ENCODE measurements at regions not wholly inside any gene's neighbourhood (a gene's known extent, or its start where the extent isn't known, plus 50 kb on each side); places are given as distances from the start of the nearest gene placed in this dataset.

- ChIA-PET CTCF (no interaction called here), POLR2A (no interaction called here)
- DNase-seq (no peak), ATAC-seq (ENCODE audit: low read depth) (no peak)
- Mint-ChIP-seq H3K36me3 (ENCODE audit: low read depth) (no peaks in the 10 kb centered on the region), H3K27ac (no peak overlapping the region), H3K4me3 (no peak overlapping the region), H3K4me1 (no peaks in the 10 kb centered on the region), H3K9me3 (no peaks in the 10 kb centered on the region), H3K27me3 (peaks cover 6% of the 10 kb centered on the region)
- intact Hi-C loops (cut with micrococcal nuclease) = no loop called here
- no peak for TF ChIP-seq CTCF (IDR thresholded peaks at IDR 0.05)
These were observed 141.9 kb downstream of the FCRL5 start for GRCh38 chr1:157410457-157410856.

- H3K36me3 Mint-ChIP-seq (ENCODE audit: low read depth) = no peaks in the 10 kb centered on the region
- POLR2A ChIA-PET = no interaction called here
These were observed 142.4 kb downstream of the FCRL5 start for GRCh38 chr1:157409927-157410326.

GRCh38 chr1:157407917-157408525, 144.3 kb downstream of the FCRL5 start:
- no peak overlapping the region for H3K27ac Mint-ChIP-seq
- POLR2A ChIA-PET = no interaction called here
- no peaks in the 10 kb centered on the region for H3K36me3 Mint-ChIP-seq (ENCODE audit: low read depth)
- H3K27me3 Mint-ChIP-seq = peaks cover 2% of the 10 kb centered on the region
- no peaks in the 10 kb centered on the region for H3K9me3 Mint-ChIP-seq
- intact Hi-C loops (cut with micrococcal nuclease) = no loop called here
- no peak for ATAC-seq (ENCODE audit: low read depth)
- DNase-seq = no peak
- peaks cover 16% of the 10 kb centered on the region for H3K4me1 Mint-ChIP-seq
- no peak for TF ChIP-seq CTCF (IDR thresholded peaks at IDR 0.05)
- CTCF ChIA-PET = no interaction called here
- no peak overlapping the region for H3K4me3 Mint-ChIP-seq

More at GRCh38 chr1:157409927-157410326, 142.4 kb downstream of the FCRL5 start:
- Mint-ChIP-seq H3K4me3 (no peak overlapping the region), H3K27ac (no peak overlapping the region), H3K27me3 (peaks cover 4% of the 10 kb centered on the region), H3K9me3 (no peaks in the 10 kb centered on the region), H3K4me1 (no peaks in the 10 kb centered on the region)
- CTCF ChIA-PET = no interaction called here
- no peak for TF ChIP-seq CTCF (IDR thresholded peaks at IDR 0.05)
- intact Hi-C loops (cut with micrococcal nuclease) = no loop called here
- DNase-seq (no peak), ATAC-seq (ENCODE audit: low read depth) (no peak)

- no peak for DNase-seq
- no peak for ATAC-seq (ENCODE audit: low read depth)
- Mint-ChIP-seq H3K27ac (no peak overlapping the region), H3K27me3 (peaks cover 2% of the 10 kb centered on the region), H3K4me3 (no peak overlapping the region), H3K4me1 (peaks cover 17% of the 10 kb centered on the region), H3K9me3 (no peaks in the 10 kb centered on the region), H3K36me3 (ENCODE audit: low read depth) (no peaks in the 10 kb centered on the region)
- ChIA-PET CTCF (no interaction called here), POLR2A (no interaction called here)
- TF ChIP-seq CTCF (IDR thresholded peaks at IDR 0.05) = no peak
- intact Hi-C loops (cut with micrococcal nuclease) = no loop called here
These were observed 144.9 kb downstream of the FCRL5 start for GRCh38 chr1:157407367-157407766.

- H3K4me3 Mint-ChIP-seq = no peak overlapping the region
- H3K27me3 Mint-ChIP-seq = peaks cover 2% of the 10 kb centered on the region
- ChIA-PET CTCF (no interaction called here), POLR2A (no interaction called here)
- no peak overlapping the region for H3K27ac Mint-ChIP-seq
- no peak for TF ChIP-seq CTCF (IDR thresholded peaks at IDR 0.05)
- no peaks in the 10 kb centered on the region for H3K36me3 Mint-ChIP-seq (ENCODE audit: low read depth)
- intact Hi-C loops (cut with micrococcal nuclease) = no loop called here
- ATAC-seq (ENCODE audit: low read depth) (no peak), DNase-seq (no peak)
- peaks cover 17% of the 10 kb centered on the region for H3K4me1 Mint-ChIP-seq
- no peaks in the 10 kb centered on the region for H3K9me3 Mint-ChIP-seq
These were observed 146.7 kb downstream of the FCRL5 start for GRCh38 chr1:157405662-157406061.

Measured in activated B cell treated with CpG ODN at 0.5 μM for 24 hours (primary cell).